D721Med (cell line): ENCODE measurements at regions not wholly inside any gene's neighbourhood (a gene's known extent, or its start where the extent isn't known, plus 50 kb on each side); places are given as distances from the start of the nearest gene placed in this dataset.
"Not testable (repeated sequence)": the region's sequence is repeated elsewhere in the genome, so short reads cannot be mapped to it uniquely, and the experiment has no call there.

Source experiments
- DNase-seq: peaks from one replicate; pipeline ENCODE4 v3.0.0; 2011; ENCODE audit warnings: low spot score; ENCODE audit not compliant: insufficient read length
- FAIRE-seq: peaks from 2 replicates; lab custom pipeline; 2011; peaks lifted over from hg19 to GRCh38; lab: Jason Lieb, UNC
- CTCF ChIP-seq: IDR thresholded peaks from 2 replicates; pipeline ENCODE4 v1.5.1; 2012; ENCODE audit warnings: mild to moderate bottlenecking, control low read depth; ENCODE audit not compliant: insufficient read depth; ENCODE audit errors: missing control alignments

DNA sequence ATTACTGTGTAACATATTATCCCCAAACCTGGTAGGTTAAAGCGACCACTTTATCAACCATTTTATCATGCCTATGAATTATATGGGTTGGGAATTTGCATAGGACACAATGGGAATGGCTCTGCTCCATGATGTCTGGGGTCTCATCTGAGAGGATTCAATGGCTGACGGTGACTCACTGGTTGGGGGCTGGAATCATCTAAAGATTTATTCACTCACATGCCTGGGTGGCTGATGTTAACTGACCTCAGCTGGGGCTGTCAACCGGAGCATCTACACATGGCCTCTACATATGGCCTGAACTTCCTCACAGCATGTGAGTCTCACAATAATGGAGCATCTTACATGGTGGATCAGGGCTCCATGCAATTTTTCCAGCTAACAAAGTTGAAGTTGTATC lies 313.1 kb upstream of the PPP2R3A start:
- no peak for FAIRE-seq
- TF ChIP-seq CTCF: no peak
- no peak for DNase-seq

DNA sequence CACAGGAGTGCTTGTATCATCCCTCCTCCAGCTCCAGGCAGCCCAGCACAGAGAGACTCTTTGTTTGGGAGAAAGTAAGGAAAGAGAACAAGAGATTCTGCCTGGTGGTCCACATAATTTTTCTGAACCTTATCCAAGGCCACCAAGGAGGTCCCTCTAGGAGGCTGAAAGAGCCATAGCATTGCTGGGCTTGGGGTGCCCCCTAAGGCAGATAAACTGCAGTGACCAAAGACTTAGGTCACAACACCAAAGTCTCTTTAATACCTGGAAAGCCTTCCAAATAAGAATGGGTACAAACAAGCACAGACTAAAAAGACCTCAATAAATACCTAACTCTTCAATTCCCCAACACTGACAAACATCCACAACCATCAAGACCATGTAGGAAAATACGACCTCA lies 310.2 kb upstream of the PPP2R3A start:
- no peak for TF ChIP-seq CTCF
- DNase-seq: no peak
- no peak for FAIRE-seq

DNA sequence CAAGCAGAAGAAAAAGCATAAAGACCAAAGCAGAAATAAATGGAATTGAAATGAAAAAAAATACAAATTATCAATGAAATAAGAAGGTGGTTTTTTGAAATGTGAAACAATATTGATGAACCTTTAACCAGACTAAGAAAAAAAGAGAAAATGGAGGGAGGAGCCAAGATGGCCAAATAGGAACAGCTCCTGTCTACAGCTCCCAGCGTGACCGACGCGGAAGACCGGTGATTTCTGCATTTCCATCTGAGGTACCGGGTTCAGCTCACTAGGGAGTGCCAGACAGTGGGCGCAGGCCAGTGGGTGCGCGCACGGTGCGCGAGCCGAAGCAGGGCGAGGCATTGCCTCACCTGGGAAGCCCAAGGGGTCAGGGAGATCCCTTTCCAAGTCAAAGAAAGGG lies 307.1 kb upstream of the PPP2R3A start:
- not testable (repeated sequence) for DNase-seq, FAIRE-seq

- no peak for FAIRE-seq
- no peak for DNase-seq
- no peak for TF ChIP-seq CTCF
Observed at GRCh38 chr3:135667061-135667460, 298.5 kb upstream of the PPP2R3A start.

DNA sequence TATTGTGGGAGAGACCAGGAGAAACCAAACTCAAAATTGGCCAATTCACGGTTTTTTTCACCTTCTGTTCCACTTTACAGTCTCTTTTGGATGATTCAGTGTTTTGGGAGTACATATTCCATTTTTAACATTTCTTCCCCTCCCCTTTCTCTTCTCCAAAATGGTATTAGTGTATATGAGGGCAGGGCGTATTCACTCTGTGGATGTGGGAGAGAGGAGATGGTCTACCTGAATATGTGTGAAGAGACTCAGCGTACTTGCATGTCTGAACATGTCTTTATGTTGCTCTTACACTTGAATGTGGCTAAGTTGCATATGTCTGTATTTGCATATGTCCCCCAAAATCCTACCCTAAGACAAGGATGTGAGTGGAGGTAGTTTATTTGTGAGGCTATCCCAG lies 291.0 kb upstream of the PPP2R3A start:
- FAIRE-seq (no peak), DNase-seq (no peak)
- no peak for TF ChIP-seq CTCF

- no peak for FAIRE-seq
- no peak for DNase-seq
- TF ChIP-seq CTCF: no peak
Observed at GRCh38 chr3:135678386-135678785, 287.1 kb upstream of the PPP2R3A start.

- FAIRE-seq (no peak), DNase-seq (no peak)
- no peak for TF ChIP-seq CTCF
Observed at GRCh38 chr3:135688003-135688402, 277.5 kb upstream of the PPP2R3A start.

DNA sequence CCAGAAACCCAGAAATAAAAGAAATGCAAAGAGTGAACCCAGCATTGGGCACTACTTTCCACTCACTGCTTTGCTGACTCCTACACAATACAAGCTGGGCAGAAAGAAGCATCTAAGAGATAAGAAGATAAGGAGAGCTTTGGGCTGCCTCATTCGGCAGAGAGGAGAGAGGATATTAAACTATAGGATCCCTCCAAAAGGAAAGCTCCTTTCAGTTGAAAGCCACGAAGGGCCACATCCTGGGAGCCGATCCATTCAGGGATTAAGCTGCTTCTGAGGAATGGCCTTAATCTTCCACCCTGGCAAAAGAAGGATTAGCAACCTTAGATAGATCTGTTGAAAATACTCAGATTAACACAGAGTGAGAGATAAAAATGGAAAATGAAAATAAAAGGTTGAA lies 274.9 kb upstream of the PPP2R3A start:
- peak; percentile 90 for FAIRE-seq
- DNase-seq: peak; percentile 55
- TF ChIP-seq CTCF: no peak
